Natural killer cell (primary cell): ENCODE measurements at regions not wholly inside any gene's neighbourhood (a gene's known extent, or its start where the extent isn't known, plus 50 kb on each side); places are given as distances from the start of the nearest gene placed in this dataset.
A peak's percentile ranks its signal among the peaks of the same experiment; 100 is the strongest.
"Not testable (repeated sequence)": the region's sequence is repeated elsewhere in the genome, so short reads cannot be mapped to it uniquely, and the experiment has no call there.

Experiments
- ATAC-seq, 3 donors: fragments of 150-1000 bp in 2 of 3; fragments of 200-7000 bp in 1 of 3; cut with Tn5 transposase; 1 replicate in 1 of 3; 2 replicates in 2 of 3; pipeline ENCODE4 v1.10.0; 2021; ENCODE audit warnings: mild to moderate bottlenecking in 2 of 3, moderate library complexity in 2 of 3
- DNase-seq, 2 donors: peaks; one replicate each; pipeline versions ENCODE4 v3.0.0 to v3.0.0-alpha.2; 2013 to 2021; ENCODE audit warnings: mixed read lengths in 1 of 2
- H3K27ac ChIP-seq: one replicate; pipeline ENCODE4 v1.5.1; 2013; ENCODE audit warnings: mild to moderate bottlenecking, low read length
- H3K27me3 ChIP-seq: one replicate; pipeline ENCODE4 v1.6.1; 2013; ENCODE audit warnings: low read length; ENCODE audit not compliant: control insufficient read depth, insufficient read depth
- H3K36me3 ChIP-seq: one replicate; pipeline ENCODE4 v1.6.1; 2013; ENCODE audit warnings: low read length; ENCODE audit not compliant: control insufficient read depth, insufficient read depth
- H3K4me1 ChIP-seq: one replicate; pipeline ENCODE4 v1.6.1; 2013; ENCODE audit warnings: low read length; ENCODE audit not compliant: control insufficient read depth, insufficient read depth
- H3K4me3 ChIP-seq: one replicate; pipeline ENCODE4 v1.5.1; 2013; ENCODE audit warnings: low read length
- H3K9me3 ChIP-seq: one replicate; pipeline ENCODE4 v1.6.1; 2013; ENCODE audit warnings: low read length; ENCODE audit not compliant: control insufficient read depth, insufficient read depth
- H3K27ac Mint-ChIP-seq, 2 donors: one replicate each; pipeline ENCODE4 v1.8.0; 2022; ENCODE audit warnings: mild to moderate bottlenecking in 2 of 2, mixed read lengths in 2 of 2, moderate library complexity in 1 of 2
- H3K27me3 Mint-ChIP-seq, 2 donors: one replicate each; pipeline ENCODE4 v1.8.0; 2022; ENCODE audit warnings: low read depth in 2 of 2, mixed read lengths in 2 of 2
- H3K36me3 Mint-ChIP-seq: one replicate; pipeline ENCODE4 v1.8.0; 2022; ENCODE audit warnings: mixed read lengths
- H3K4me1 Mint-ChIP-seq, 2 donors: one replicate each; pipeline ENCODE4 v1.8.0; 2022; ENCODE audit warnings: mixed read lengths in 2 of 2
- H3K4me3 Mint-ChIP-seq: one replicate; pipeline ENCODE4 v1.8.0; 2022; ENCODE audit warnings: mild to moderate bottlenecking, moderate library complexity, mixed read lengths
- H3K9me3 Mint-ChIP-seq, 2 donors: one replicate each; pipeline ENCODE4 v1.8.0; 2022; ENCODE audit warnings: mixed read lengths in 2 of 2
- CTCF ChIP-seq: fragments of 200-600 bp; IDR thresholded peaks from one replicate; pipeline ENCODE4 v1.8.0; 2022; ENCODE audit warnings: antibody characterized with exemption
- WGBS: methylation state at CpG from one replicate; pipeline ENCODE4 v1.1.7; 2013; ENCODE audit warnings: missing lambda C conversion rate; ENCODE audit not compliant: insufficient coverage; 5-methylcytosine and 5-hydroxymethylcytosine counted together
- intact Hi-C: fragments of 100-400 bp; cut with micrococcal nuclease; formaldehyde crosslinking; loops from one replicate; pipeline ENCODE4 v1.14.2; 2022

- no peak for TF ChIP-seq CTCF
- intact Hi-C loops, result no loop called here
- Histone ChIP-seq H3K9me3 (no peaks in the 10 kb centered on the region), H3K4me1 (peaks cover 5% of the 10 kb centered on the region), H3K27ac (no peak overlapping the region), H3K27me3 (no peaks in the 10 kb centered on the region), H3K4me3 (no peak overlapping the region), H3K36me3 (peaks cover 10% of the 10 kb centered on the region)
- DNase-seq (peak in 1 of 2 donors; percentile 29), ATAC-seq (peak in 2 of 3 donors; percentile 41 to 55)
- no peaks in the 10 kb centered on the region for H3K36me3 Mint-ChIP-seq
- H3K27me3 Mint-ChIP-seq, result no peaks in the 10 kb centered on the region
- peak overlapping the region; percentile 23 to 65 for H3K27ac Mint-ChIP-seq
- no peaks in the 10 kb centered on the region for H3K9me3 Mint-ChIP-seq
- H3K4me3 Mint-ChIP-seq, result peak overlapping the region; percentile 45
- 67% methylated on average over 7 of the region's 8 CpGs for WGBS
- peaks cover 53 to 60% of the 10 kb centered on the region in 2 donors for H3K4me1 Mint-ChIP-seq
Observed at GRCh38 chr18:46222710-46223360, 118.7 kb downstream of the HAUS1 start.

GRCh38 chr18:46224181-46224775 lies 120.1 kb downstream of the HAUS1 start:
- Mint-ChIP-seq H3K9me3 (no peaks in the 10 kb centered on the region), H3K36me3 (no peaks in the 10 kb centered on the region)
- no peak overlapping the region for H3K4me3 ChIP-seq

GRCh38 chr18:46226461-46226860 lies 122.3 kb downstream of the HAUS1 start:
- H3K36me3 ChIP-seq, result no peaks in the 10 kb centered on the region
- ATAC-seq (no peak), DNase-seq (no peak)
- H3K27me3 Mint-ChIP-seq, result no peaks in the 10 kb centered on the region
- H3K27me3 ChIP-seq, result no peaks in the 10 kb centered on the region
- intact Hi-C loops, result no loop called here
- TF ChIP-seq CTCF, result no peak
- H3K36me3 Mint-ChIP-seq, result no peaks in the 10 kb centered on the region
- H3K4me1 ChIP-seq, result peaks cover 5% of the 10 kb centered on the region
- no peaks in the 10 kb centered on the region for H3K9me3 Mint-ChIP-seq
- H3K4me3 Mint-ChIP-seq, result no peak overlapping the region
- H3K9me3 ChIP-seq, result no peaks in the 10 kb centered on the region
- no peak overlapping the region for H3K4me3 ChIP-seq
- H3K27ac Mint-ChIP-seq, result no peak overlapping the region
- no peak overlapping the region for H3K27ac ChIP-seq
- WGBS, result 100% methylated on average over 1 of the region's 1 CpG
- H3K4me1 Mint-ChIP-seq, result peaks cover 39 to 43% of the 10 kb centered on the region in 2 donors

More at GRCh38 chr18:46224181-46224775, 120.1 kb downstream of the HAUS1 start:
- Histone ChIP-seq H3K4me1 (peaks cover 5% of the 10 kb centered on the region), H3K27me3 (no peaks in the 10 kb centered on the region), H3K36me3 (no peaks in the 10 kb centered on the region), H3K9me3 (no peaks in the 10 kb centered on the region), H3K27ac (no peak overlapping the region)
- ATAC-seq (no peak), DNase-seq (no peak)
- peak overlapping the region; percentile 23 to 65 for H3K27ac Mint-ChIP-seq
- intact Hi-C loops, result no loop called here
- peaks cover 45 to 52% of the 10 kb centered on the region in 2 donors for H3K4me1 Mint-ChIP-seq
- no peak overlapping the region for H3K4me3 Mint-ChIP-seq
- 100% methylated on average over 1 of the region's 2 CpGs for WGBS
- no peak for TF ChIP-seq CTCF
- no peaks in the 10 kb centered on the region for H3K27me3 Mint-ChIP-seq

- H3K4me3 Mint-ChIP-seq, H3K27me3 ChIP-seq, intact Hi-C loops, H3K9me3 Mint-ChIP-seq, H3K36me3 ChIP-seq, DNase-seq, H3K4me3 ChIP-seq, H3K27ac ChIP-seq, H3K4me1 ChIP-seq, H3K27me3 Mint-ChIP-seq, ATAC-seq, H3K9me3 ChIP-seq, H3K27ac Mint-ChIP-seq, H3K36me3 Mint-ChIP-seq: not testable (repeated sequence)
- 89% methylated on average over 11 of the region's 11 CpGs for WGBS
- peaks cover 12 to 13% of the 10 kb centered on the region in 2 donors for H3K4me1 Mint-ChIP-seq
Observed at GRCh38 chr18:46229641-46230040, 125.5 kb downstream of the HAUS1 start.
